ENCODE measurements at regions not wholly inside any gene's neighbourhood (a gene's known extent, or its start where the extent isn't known, plus 50 kb on each side); places are given as distances from the start of the nearest gene placed in this dataset.

DNA sequence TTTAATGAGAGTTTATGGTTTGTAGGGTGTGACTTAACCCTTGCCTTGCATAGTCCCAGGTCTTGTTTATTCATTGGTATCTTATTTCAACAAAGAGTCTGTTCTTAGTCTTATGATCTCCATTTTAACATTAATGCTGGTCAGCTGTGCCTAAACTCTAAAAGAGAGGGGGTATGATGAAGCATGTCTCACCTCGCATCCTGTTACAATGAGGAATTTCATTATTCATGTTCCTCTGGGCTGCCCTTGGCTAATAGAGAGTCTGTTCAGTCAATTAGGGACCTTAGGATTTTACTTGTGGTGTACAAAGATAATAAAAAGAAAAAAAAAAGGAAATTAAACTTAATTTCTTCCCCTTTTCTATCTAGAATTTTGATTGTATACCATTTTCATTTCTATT is 831.9 kb upstream of the CDH2 start:
- H3K4me1 ChIP-seq, result no peaks in the 10 kb centered on the region
- H3K4me3 ChIP-seq, result no peak overlapping the region
- ATAC-seq (no peak), DNase-seq (ENCODE audit: low read depth in 1 of 2, low spot score in 1 of 2) (no peak), FAIRE-seq (no peak)
- H3K27ac ChIP-seq, result no peak overlapping the region
- 63% methylated on average over 1 of the region's 1 CpG for WGBS (ENCODE audit: missing lambda C conversion rate)
- no peaks in the 10 kb centered on the region for H3K9me3 ChIP-seq
- H3K4me2 ChIP-seq, result no peak overlapping the region
- ChIA-PET CTCF (no interaction called here), POLR2A (no interaction called here)
- TF ChIP-seq NR3C1 (IDR thresholded peaks at IDR 0.05) (no peak), HEYL (CRISPR knock-in tag; IDR thresholded peaks at IDR 0.05) (no peak), HDAC2 (IDR thresholded peaks at IDR 0.05) (no peak), POLR2A (IDR thresholded peaks at IDR 0.05; ENCODE audit: low read length) (no peak), CTCF (IDR thresholded peaks at IDR 0.05) (no peak), HOXA7 (CRISPR knock-in tag; IDR thresholded peaks at IDR 0.05) (no peak), BHLHE40 (IDR thresholded peaks at IDR 0.05; ENCODE audit: low read depth, low read length) (no peak), NPAS2 (CRISPR knock-in tag; IDR thresholded peaks at IDR 0.05; ENCODE audit: borderline replicate concordance) (no peak)

GRCh38 chr18:29007986-29008654 is 831.2 kb upstream of the CDH2 start:
- ATAC-seq (no peak), DNase-seq (ENCODE audit: low read depth in 1 of 2, low spot score in 1 of 2) (no peak), FAIRE-seq (no peak)
- TF ChIP-seq POLR2AphosphoS2 (conservative IDR thresholded peaks at IDR 0.05; ENCODE audit: low read length) (no peak), BHLHE40 (IDR thresholded peaks at IDR 0.05; ENCODE audit: low read depth, low read length) (no peak), JUN (IDR thresholded peaks at IDR 0.05) (no peak), SREBF2 (IDR thresholded peaks at IDR 0.05) (no peak), CHD2 (IDR thresholded peaks at IDR 0.05; ENCODE audit: low read length, partially characterized antibody) (no peak), CBX8 (IDR thresholded peaks at IDR 0.05) (no peak), KDM5A (IDR thresholded peaks at IDR 0.05) (no peak)
- H3K27ac ChIP-seq, result no peak overlapping the region
- ChIA-PET POLR2A (no interaction called here), CTCF (no interaction called here)
- WGBS (ENCODE audit: missing lambda C conversion rate), result 36% methylated on average over 2 of the region's 2 CpGs
- H3K4me2 ChIP-seq, result no peak overlapping the region
- no peaks in the 10 kb centered on the region for H3K4me1 ChIP-seq
- H3K9me3 ChIP-seq, result no peaks in the 10 kb centered on the region
- no peak overlapping the region for H3K4me3 ChIP-seq

GRCh38 chr18:29004921-29005320 is 828.0 kb upstream of the CDH2 start:
- no peak overlapping the region for H3K4me2 ChIP-seq

More at GRCh38 chr18:29004921-29005320, 828.0 kb upstream of the CDH2 start:
- WGBS (ENCODE audit: missing lambda C conversion rate), result 48% methylated on average over 1 of the region's 1 CpG
- Histone ChIP-seq H3K4me1 (no peaks in the 10 kb centered on the region), H3K9me3 (no peaks in the 10 kb centered on the region), H3K4me3 (no peak overlapping the region), H3K27ac (no peak overlapping the region)
- TF ChIP-seq ZFP36 (IDR thresholded peaks at IDR 0.05; ENCODE audit: borderline replicate concordance, partially characterized antibody) (no peak), GATA3 (IDR thresholded peaks at IDR 0.05; ENCODE audit: borderline replicate concordance) (no peak), CTCF (IDR thresholded peaks at IDR 0.05) (no peak), JUN (IDR thresholded peaks at IDR 0.05) (no peak), PHF8 (IDR thresholded peaks at IDR 0.05; ENCODE audit: borderline replicate concordance, low read depth) (no peak), TP53 (CRISPR knock-in tag; IDR thresholded peaks at IDR 0.05) (no peak), ZSCAN20 (CRISPR knock-in tag; IDR thresholded peaks at IDR 0.05) (no peak), HEYL (CRISPR knock-in tag; IDR thresholded peaks at IDR 0.05) (no peak)
- TF ChIP-seq, protein P1, sequence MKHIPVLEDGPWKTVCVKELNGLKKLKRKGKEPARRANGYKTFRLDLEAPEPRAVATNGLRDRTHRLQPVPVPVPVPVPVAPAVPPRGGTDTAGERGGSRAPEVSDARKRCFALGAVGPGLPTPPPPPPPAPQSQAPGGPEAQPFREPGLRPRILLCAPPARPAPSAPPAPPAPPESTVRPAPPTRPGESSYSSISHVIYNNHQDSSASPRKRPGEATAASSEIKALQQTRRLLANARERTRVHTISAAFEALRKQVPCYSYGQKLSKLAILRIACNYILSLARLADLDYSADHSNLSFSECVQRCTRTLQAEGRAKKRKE (CRISPR knock-in tag; IDR thresholded peaks at IDR 0.05; ENCODE audit: low read depth), result no peak
- DNase-seq (ENCODE audit: low read depth in 1 of 2, low spot score in 1 of 2), result no peak
- POLR2A ChIA-PET, result no interaction called here
- no peak for FAIRE-seq
- CTCF ChIA-PET, result no interaction called here
- ATAC-seq, result no peak
